Activated T-cell treated with anti-CD3 and anti-CD28 coated beads for 48 hours (primary cell): ENCODE measurements at regions not wholly inside any gene's neighbourhood (a gene's known extent, or its start where the extent isn't known, plus 50 kb on each side); places are given as distances from the start of the nearest gene placed in this dataset.

Source experiments
- DNase-seq: peaks from one replicate; pipeline ENCODE4 v3.0.0-alpha.2; 2020; ENCODE audit warnings: low read depth

DNA sequence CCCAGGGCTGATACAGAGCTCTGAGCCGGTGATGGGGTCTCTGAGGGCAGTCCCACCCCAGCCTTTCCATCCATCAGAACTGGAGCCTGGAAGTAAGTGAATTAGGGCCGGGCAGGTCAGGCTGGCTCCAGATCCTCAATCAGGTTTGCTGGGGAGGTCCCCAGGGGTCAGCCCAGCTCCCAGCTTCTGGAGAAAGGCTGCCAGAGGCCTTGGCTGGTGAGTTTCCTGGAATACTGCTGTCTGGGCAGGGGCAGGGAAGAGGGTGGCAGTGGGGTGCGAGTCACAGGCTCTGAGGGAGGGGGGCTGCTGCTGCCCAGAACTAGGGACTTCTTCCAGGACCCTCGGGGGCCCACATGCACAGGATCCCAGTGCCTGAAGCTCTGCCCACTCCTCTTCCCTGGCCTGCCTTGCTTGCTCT, 200.6 kb upstream of the MVB12B start:
- no peak for DNase-seq

DNA sequence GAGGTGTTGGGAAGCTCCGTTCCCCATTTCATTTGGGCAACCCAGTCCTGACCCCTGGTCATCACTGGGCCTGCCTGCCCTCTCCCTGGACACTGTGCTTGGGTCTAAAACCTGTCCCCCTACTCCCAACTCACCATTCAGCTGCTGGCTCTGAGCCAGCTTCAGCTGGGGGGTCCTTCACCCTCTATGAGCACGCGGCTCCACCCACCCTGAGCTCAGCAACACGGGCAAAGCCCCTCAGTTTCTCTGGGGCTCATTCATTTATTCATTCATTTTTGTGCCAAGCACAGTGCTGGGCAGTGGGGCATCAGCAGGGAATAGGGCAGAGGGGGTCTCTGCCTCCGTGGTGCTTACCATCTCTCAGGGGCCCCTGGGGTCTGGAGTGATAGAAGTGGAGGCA, 199.8 kb upstream of the MVB12B start:
- no peak for DNase-seq

DNA sequence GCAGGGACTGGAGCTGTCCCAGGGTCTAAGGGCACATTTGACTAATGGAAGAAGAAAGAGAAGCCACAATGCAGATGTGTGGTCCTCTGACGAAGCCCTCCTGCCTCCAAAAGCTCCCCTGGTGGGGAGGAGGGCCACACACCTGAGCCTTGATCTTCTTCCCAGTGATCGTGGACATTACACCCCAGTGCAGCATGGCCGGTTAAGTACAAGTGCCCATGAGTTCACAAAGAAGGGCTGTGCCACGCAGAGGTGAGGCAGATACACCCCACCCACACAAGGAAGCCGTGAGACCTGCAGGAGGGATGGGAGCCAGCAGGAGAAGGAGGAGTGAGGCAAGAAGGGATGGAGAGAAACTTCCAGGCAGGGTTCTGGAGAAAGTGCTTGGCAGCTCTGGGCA, 199.0 kb upstream of the MVB12B start:
- no peak for DNase-seq

- no peak for DNase-seq
Observed at GRCh38 chr9:126128494-126129142, 198.0 kb upstream of the MVB12B start.

- no peak for DNase-seq
Observed at GRCh38 chr9:126131066-126132010, 195.3 kb upstream of the MVB12B start.

- no peak for DNase-seq
Observed at GRCh38 chr9:126132746-126133145, 193.9 kb upstream of the MVB12B start.

DNA sequence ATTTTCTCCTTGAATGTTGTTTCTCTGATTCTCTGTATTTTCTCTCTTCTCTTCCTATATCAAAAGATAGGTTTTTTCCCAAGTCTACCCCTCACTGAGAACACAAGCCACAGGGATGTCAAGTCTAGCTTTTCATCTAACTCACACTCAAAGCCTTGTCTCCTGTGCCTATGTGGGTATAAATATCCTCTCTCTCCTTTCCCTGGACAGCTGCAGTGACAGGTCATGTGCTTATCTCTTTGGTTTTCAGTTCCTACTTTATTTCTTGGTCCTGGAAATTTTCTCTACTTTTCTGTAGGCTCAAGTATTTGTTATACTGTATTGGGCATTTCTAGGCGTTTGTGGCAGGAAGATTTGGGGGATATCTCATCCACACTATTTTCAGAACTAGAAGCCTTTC, 182.4 kb upstream of the MVB12B start:
- no peak for DNase-seq

- DNase-seq, result no peak
Observed at GRCh38 chr9:126144603-126145456, 181.8 kb upstream of the MVB12B start.

DNA sequence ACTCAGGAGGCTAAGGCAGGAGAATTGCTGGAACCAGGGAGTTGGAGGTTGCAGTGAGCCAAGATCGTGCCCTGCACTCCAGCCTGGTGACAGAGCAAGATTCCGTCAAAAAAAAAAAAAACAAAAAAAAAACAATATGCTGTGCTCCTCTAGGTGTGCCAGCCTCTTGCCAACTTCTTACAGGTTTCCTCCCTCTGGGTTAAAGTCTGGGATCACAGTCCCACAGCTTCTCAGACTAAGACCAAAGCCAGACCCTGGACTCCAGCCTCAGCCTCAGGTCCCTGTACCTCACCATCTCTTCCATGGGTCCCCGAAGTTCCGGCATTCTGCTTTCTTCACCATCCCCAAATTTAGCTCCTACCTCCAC, 180.8 kb upstream of the MVB12B start:
- DNase-seq, result no peak

GRCh38 chr9:126146254-126147145, 180.1 kb upstream of the MVB12B start:
- peak; percentile 6 for DNase-seq

DNA sequence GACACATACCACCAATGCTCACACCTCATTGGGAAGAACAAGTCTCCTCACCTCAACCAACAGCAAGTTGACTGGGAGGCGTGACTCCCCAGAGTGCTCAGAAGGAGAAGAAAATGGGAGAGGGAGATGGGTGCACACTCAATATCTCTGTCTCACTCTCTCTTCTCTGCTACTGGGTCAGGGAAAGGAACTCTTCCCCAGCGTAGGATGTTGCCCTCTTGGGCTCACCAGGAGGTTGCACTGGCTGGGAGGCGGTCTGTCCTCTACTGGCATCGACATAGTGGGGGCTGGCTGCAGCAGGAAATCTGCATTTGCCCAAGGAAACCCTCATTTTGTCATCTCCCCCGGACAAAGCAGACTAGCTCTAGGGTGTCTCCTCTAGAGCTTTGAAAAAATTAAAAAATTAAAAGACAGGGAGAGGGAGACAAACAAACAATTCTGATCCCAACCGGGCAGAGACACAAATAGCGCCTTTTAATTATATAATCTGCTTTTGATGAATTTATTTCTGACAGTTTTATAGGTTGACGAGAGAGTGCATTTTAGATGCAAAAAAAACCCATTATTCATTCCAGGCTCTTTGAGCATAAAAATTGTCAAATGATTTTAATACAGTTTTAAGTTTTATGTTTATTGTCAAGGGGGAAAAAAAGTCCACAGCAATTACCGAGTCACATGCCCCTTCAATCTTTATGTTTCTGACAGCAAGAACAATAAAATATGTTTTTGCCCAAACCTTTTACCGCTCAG, 179.3 kb upstream of the MVB12B start:
- no peak for DNase-seq

DNA sequence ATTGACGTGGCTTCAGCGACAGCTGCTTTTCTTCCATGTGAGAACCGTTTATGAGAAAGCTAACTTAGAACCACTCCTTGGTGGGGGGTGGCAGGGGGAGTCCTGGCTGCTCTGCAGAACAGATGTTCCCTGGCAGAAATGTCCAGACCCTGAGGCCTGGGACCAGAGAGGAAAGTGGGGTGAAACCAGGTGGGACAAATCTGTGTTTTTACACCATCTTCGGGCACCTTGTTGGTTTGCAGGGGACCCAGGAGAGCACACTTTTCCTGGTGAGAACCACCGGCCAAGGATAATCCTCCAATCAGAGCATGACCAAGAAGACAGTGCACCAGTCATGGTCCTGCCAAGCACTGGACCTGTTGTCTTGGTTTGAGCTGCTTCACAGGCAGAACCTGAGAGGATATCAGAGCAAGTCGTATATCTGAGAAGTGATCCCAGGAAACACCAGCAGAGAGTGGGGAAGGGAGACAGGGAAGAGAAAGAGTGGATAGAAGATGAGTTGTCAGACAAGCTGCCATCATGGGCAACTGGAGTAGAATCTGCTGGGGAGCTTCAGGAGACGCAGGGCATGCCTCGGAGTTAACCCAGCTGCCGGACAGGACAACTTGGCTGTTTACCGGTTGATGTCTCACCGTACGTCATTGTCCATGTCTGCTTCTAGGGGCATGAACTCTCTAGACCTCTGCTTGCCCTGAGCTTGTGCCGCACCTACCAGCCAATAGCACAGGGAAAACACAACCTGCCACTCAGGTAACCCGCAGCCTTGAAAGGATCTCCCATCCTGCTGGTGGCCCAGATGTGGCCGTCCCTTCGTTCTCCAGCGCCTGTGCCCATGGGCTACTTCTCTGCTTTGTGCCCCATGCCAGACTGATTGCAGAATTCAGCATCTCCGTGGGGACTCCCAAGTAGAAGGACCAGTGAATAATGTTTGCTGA, 178.4 kb upstream of the MVB12B start:
- no peak for DNase-seq

GRCh38 chr9:126148994-126149393, 177.6 kb upstream of the MVB12B start:
- DNase-seq, result no peak

DNA sequence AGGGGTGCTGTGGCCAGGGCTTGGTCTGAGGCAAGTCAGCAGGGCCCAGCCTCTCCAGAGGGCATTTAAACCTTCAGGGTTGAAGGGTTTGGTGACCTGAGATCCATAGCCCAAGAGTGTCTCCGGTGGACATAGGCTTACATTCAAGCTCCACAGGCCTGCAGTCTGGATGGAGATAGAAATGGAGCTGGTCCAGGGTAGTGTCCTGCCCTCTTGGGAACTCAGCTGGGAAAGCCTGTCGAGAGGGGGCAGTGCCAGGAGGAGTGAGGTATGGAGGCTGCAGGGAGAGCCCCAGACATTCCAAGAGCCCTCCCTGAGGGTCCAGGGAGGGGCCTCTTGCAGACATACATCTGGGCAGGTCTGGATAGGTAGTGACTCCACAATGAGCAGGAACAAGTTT, 177.0 kb upstream of the MVB12B start:
- DNase-seq, result no peak

DNA sequence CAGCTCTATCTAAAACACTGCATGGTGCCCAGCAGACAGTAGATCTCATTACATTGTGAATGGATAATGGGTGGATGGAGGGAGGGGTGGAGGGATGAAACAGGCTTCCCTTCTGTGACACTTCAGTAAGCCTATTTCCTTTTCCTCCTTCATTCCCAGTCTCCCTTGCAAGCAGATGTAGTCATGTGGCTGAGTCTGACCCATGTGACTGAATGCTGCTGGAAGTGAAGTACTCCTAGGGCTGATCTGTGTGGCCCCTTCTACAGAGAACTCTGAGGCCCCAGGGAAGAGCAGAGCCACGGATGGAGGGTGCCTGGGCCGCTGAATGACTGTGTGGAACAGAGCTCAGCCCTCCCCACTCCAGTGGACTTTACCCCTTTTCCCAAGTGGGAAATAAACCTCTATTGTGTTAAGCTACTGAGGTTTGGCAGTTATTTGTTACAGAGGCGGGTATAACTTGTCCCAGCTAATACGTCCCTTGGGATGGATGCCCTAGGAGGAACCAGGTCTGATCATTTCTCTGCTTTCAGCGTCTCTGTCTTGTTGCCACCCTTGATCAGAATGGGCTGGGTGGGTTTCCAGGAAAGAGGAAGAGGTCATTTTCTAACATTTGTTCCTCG, 176.1 kb upstream of the MVB12B start:
- DNase-seq, result no peak

- DNase-seq, result no peak
Observed at GRCh38 chr9:126151031-126151685, 175.5 kb upstream of the MVB12B start.

GRCh38 chr9:126151686-126152134, 174.9 kb upstream of the MVB12B start:
- DNase-seq, result no peak

DNA sequence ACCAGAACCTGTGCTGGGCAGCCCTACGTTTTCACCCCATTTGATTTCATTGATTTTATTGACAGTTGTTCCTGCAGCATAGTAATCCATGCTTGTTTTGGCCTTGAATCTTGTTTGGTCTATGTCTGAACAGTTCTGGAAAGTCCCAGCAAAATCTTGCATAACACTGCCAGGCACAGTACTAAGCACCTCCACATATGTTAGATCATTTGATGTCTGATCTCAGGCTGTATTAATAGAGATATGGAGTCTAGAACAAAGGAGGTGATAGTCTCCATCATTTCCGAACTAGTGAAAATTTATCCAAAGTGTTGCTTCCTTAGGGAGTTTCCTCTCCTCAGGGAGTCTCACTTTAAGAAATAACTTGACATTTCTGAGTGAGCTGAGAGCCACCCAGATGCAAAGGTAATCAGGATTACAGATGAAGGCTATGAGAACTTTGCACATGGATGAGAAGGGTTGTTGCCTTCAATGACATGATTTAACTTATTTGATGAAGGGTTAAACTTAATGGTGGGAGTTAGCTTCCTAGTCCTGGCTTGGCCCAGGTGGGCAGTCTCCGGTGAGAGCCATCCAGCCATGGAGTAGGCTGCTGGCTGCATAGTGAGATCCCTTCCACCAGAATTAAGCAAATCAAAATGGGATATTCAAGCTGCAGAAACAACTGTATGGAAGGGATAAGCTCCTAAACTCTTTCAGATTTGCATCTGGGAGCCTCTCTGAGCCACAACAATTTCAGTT, 173.8 kb upstream of the MVB12B start:
- DNase-seq, result no peak
